ENCODE measurements at regions not wholly inside any gene's neighbourhood (a gene's known extent, or its start where the extent isn't known, plus 50 kb on each side); places are given as distances from the start of the nearest gene placed in this dataset.

DNA sequence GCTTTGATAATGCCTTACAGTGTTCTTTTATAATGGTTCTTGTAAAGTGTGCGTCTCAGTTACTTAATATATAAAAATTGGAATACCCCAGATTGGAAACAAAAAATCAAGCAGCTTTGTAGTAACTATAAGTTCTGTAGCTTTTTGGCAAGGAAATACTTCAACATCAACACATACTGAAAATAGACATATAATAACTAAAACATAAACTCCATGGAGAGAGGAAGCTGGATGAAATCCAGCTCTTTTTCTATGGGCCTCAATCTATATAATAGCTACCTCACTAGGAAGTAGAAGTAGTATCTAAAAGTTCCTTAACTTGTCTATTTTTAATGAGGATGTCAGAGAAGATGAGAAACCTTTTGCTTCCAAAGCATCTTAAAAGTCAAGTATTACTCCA, 313.3 kb upstream of the NFIA start:
- CTCF ChIA-PET, result interaction anchor here (1.5 kb wide), 1 partner anchor 15 kb away, joined by 3 read pairs; no protein-coding TSS in a partner anchor
- H3K27ac ChIP-seq, result no peak overlapping the region
- TF ChIP-seq, protein P1, sequence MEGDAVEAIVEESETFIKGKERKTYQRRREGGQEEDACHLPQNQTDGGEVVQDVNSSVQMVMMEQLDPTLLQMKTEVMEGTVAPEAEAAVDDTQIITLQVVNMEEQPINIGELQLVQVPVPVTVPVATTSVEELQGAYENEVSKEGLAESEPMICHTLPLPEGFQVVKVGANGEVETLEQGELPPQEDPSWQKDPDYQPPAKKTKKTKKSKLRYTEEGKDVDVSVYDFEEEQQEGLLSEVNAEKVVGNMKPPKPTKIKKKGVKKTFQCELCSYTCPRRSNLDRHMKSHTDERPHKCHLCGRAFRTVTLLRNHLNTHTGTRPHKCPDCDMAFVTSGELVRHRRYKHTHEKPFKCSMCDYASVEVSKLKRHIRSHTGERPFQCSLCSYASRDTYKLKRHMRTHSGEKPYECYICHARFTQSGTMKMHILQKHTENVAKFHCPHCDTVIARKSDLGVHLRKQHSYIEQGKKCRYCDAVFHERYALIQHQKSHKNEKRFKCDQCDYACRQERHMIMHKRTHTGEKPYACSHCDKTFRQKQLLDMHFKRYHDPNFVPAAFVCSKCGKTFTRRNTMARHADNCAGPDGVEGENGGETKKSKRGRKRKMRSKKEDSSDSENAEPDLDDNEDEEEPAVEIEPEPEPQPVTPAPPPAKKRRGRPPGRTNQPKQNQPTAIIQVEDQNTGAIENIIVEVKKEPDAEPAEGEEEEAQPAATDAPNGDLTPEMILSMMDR (conservative IDR thresholded peaks at IDR 0.05; ENCODE audit: low read depth), result no peak
- POLR2A ChIA-PET (ENCODE audit: low non-redundant PET), result no interaction called here
- no peak for DNase-seq (ENCODE audit: low spot score)

DNA sequence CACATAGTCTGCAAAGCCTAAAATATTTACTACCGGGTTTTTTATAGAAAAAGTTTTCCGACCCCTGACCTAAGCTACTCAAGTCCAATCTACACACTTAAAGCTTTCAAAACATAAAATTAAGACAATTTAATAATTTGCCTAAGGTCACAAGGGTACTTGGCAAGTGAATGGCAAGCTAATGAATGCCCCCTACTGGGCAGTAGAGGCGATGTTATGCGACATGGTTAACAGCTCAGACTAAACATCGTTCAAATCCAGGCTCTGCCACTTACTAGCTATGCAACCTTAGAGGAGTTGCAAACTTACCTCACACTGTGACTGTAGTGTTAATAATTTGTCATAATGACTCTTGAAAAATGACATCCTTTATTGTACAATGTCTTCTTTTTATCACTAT, 317.2 kb upstream of the NFIA start:
- no peak overlapping the region for H3K27ac ChIP-seq
- DNase-seq (ENCODE audit: low spot score), result peak; percentile 20
- ChIA-PET CTCF (interaction anchor here (0.6 to 2.0 kb wide), 7 partner anchors 9 to 794 kb away, joined by 3 to 19 read pairs (median 4); no protein-coding TSS in a partner anchor), POLR2A (ENCODE audit: low non-redundant PET) (no interaction called here)
- TF ChIP-seq, protein P1 (conservative IDR thresholded peaks at IDR 0.05; ENCODE audit: low read depth), result peak; percentile 36; the same call in 1 of the 2 replicates

DNA sequence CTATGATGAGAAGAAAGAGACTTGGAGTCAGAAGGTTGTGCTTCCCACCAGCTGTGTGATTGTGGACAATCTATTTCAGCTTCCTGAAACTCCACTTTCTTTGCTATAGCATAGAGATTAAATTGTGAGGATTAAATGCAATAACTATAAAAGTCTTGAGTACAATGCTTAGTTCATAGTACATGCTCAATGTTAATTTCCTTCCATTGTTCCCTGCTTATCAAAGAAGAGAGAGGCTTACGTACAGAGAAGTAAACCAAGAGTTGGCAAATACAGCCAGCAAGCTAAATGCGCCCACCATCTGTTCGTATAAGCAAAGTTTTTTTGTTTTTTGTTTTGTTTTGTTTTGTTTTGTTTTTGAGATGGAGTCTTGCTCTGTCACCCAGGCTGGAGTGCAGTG, 317.9 kb upstream of the NFIA start:
- CTCF ChIA-PET, result interaction anchor here (0.6 to 2.0 kb wide), 5 partner anchors 8 to 793 kb away, joined by 3 to 19 read pairs (median 4); no protein-coding TSS in a partner anchor

DNA sequence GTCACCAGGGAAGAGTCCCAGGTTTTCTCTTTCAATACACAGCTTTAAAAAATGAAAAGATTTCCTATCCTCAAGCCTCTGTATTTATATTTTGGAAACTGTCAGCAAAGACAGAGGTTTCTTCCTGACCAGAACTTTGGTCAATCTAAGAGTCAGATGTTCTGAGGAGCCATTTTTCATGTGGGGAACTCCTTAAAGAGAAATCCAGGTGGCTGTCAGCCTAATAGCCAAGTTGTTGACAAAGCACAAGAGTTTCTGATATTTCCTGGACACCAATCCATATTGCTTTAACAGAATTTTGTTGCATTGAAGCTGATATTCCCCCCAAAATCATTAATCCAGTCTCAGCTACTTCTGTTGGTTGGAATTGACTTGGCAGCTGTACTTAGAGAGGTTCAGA, 318.6 kb upstream of the NFIA start:
- DNase-seq (ENCODE audit: low spot score), result no peak
- TF ChIP-seq, protein P1 (conservative IDR thresholded peaks at IDR 0.05; ENCODE audit: low read depth), result no peak
- H3K27ac ChIP-seq, result no peak overlapping the region
- POLR2A ChIA-PET (ENCODE audit: low non-redundant PET), result no interaction called here
- CTCF ChIA-PET, result interaction anchor here (0.6 kb wide), 1 partner anchor 85 kb away, joined by 6 read pairs; no protein-coding TSS in a partner anchor

More for the DNA sequence above, 317.9 kb upstream of the NFIA start:
- H3K27ac ChIP-seq, result no peak overlapping the region
- TF ChIP-seq, protein P1 (conservative IDR thresholded peaks at IDR 0.05; ENCODE audit: low read depth), result no peak
- no peak for DNase-seq (ENCODE audit: low spot score)
- POLR2A ChIA-PET (ENCODE audit: low non-redundant PET), result no interaction called here

DNA sequence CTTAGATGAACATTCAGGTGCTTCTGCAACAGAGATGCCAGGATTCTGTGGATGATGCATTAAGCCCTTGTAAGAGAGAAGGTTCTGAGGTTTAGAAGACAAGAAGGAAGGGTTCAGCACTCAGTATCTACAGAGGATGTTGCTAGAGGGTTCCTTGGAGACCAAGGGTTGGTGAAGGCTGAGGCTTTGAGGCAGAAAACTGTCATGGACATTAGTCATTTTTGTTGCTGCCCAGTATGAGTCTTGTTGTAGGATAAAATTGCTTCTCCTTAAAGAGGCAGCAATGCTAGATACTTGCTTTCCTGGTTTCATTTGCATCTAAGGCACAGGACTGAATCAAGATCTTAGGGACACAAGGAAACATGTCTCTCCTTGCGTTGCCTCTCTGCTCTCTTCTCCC, 319.4 kb upstream of the NFIA start:
- H3K27ac ChIP-seq, result no peak overlapping the region
- CTCF ChIA-PET, result no interaction called here
- TF ChIP-seq, protein P1 (conservative IDR thresholded peaks at IDR 0.05; ENCODE audit: low read depth), result no peak

DNA sequence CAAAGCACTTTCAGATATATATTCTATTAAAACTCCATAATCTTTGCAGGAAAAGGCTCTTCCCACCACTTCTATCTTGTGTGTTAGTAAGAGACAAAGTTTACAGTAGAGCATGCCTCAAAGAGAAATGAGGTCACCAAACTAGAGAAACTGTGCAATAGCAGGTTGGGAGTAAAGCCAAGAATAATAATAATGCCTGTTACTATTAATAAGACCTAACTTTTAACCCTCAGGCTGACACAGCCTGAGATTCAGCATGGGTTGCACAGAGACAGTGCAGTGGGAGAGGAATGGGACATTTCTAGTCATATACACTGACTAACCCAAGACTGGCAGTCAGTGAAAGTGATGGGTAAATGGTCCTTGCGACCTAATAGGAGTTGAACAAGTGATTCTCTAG, 320.2 kb upstream of the NFIA start:
- DNase-seq (ENCODE audit: low spot score), result no peak
- ChIA-PET CTCF (interaction anchor here (0.6 kb wide), 1 partner anchor 198 kb away, joined by 3 read pairs; no protein-coding TSS in a partner anchor), POLR2A (ENCODE audit: low non-redundant PET) (no interaction called here)
- TF ChIP-seq, protein P1 (conservative IDR thresholded peaks at IDR 0.05; ENCODE audit: low read depth), result no peak
- H3K27ac ChIP-seq, result no peak overlapping the region

More for the DNA sequence above, 319.4 kb upstream of the NFIA start:
- POLR2A ChIA-PET (ENCODE audit: low non-redundant PET), result no interaction called here
- no peak for DNase-seq (ENCODE audit: low spot score)
